ENCODE measurements at regions not wholly inside any gene's neighbourhood (a gene's known extent, or its start where the extent isn't known, plus 50 kb on each side); places are given as distances from the start of the nearest gene placed in this dataset.

DNA sequence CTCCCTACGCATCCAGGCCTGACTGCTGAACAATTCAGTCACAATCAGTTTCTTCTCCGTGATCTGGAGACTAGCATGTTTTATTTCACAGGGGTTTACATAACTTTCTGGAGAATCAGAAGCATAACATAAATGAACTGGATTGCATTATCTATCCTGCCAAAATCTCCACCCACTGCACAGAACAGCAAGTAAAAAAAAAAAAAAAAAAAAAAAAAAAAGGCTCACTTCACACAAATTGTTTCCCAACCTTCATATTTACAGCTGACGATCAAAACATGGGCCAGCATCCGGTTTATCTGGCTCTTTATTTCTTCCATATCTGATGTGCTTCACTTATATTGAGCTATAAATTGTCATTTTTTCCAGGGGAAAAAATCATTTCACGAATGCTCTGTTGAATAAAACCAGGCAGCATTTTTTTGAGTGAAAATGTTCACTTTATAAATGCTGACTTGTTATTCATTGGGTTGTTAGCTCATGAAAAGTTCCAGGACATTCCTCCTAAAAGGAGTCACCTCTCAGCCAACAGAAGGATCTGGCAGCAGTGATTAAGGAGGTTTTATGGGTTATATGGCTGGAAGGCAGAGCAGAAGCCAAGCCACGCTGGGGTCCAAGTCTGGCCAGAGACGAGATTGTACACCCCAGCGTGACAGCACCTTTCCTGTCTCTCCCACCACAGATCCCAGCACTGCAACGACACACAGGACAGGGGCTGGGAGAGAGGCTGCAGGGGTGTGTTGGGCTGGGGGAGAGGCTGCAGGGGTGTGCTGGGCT, 51.2 kb upstream of the GLI2 start:
- TF ChIP-seq CTCF (IDR thresholded peaks at IDR 0.05; ENCODE audit: poor library complexity) = no peak
- TF ChIP-seq EZH2 (IDR thresholded peaks at IDR 0.05; ENCODE audit: borderline replicate concordance) = no peak
- no peak for TF ChIP-seq EZH2phosphoT487 (IDR thresholded peaks at IDR 0.05; ENCODE audit: low read depth, severe bottlenecking, unreplicated experiment)

All from hepatocyte (in vitro differentiated cells).